ACC112 (cell line): ENCODE measurements at regions not wholly inside any gene's neighbourhood (a gene's known extent, or its start where the extent isn't known, plus 50 kb on each side); places are given as distances from the start of the nearest gene placed in this dataset.
"Not testable (repeated sequence)": the region's sequence is repeated elsewhere in the genome, so short reads cannot be mapped to it uniquely, and the experiment has no call there.

Source experiments
- H2AFZ ChIP-seq: fragments of 200-600 bp; sonication (generic); one replicate; pipeline ENCODE4 v1.6.0; 2017; ENCODE audit warnings: antibody characterized with exemption, low read length; ENCODE audit not compliant: unreplicated experiment
- H3K27ac ChIP-seq: fragments of 200-600 bp; sonication (generic); 2 replicates; pipeline ENCODE4 v1.5.1; 2014; ENCODE audit warnings: low read depth, mild to moderate bottlenecking, antibody characterized with exemption, low read length, moderate library complexity
- H3K27me3 ChIP-seq: fragments of 200-600 bp; sonication (generic); 2 replicates; pipeline ENCODE4 v1.6.1; 2014; ENCODE audit warnings: mild to moderate bottlenecking, antibody characterized with exemption, low read length, moderate library complexity, mixed read lengths; ENCODE audit not compliant: insufficient read depth
- H3K36me3 ChIP-seq: fragments of 200-600 bp; sonication (generic); 2 replicates; pipeline ENCODE4 v1.6.1; 2016; ENCODE audit warnings: mild to moderate bottlenecking, antibody characterized with exemption, low read length, moderate library complexity, mixed read lengths; ENCODE audit not compliant: insufficient read depth
- H3K4me1 ChIP-seq: fragments of 200-600 bp; sonication (generic); one replicate; pipeline ENCODE4 v1.6.1; 2016; ENCODE audit warnings: low read length, mixed read lengths; ENCODE audit not compliant: insufficient read depth, unreplicated experiment, control insufficient read depth
- H3K4me3 ChIP-seq: fragments of 200-600 bp; sonication (generic); 2 replicates; pipeline ENCODE4 v1.5.1; 2014; ENCODE audit warnings: mild to moderate bottlenecking, low read depth, low read length
- H3K79me2 ChIP-seq: fragments of 200-600 bp; sonication (generic); one replicate; pipeline ENCODE4 v1.6.0; 2016; ENCODE audit warnings: low read length; ENCODE audit not compliant: control insufficient read depth, unreplicated experiment, insufficient read depth

DNA sequence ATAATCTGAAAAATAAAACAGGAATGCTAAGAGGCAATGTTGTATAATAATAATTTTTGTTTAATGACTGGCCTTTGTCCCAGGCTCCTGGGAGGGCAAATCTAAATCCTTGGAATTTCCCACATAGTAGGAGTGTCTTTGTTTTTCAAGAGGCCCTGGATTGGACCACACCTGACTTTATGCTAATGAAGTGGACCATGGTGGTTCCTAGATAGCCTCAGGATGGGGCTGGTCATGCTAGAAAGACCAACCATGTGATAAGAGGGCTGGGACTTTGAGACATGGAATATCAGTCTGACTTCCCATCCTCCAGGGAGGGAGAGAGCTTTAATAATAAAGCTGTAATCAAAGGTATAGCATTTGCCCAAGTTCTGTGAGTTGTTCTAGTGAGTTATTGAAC is 138.2 kb upstream of the RAB4A start:
- no peaks in the 10 kb centered on the region for H3K4me1 ChIP-seq
- H2AFZ ChIP-seq: no peak overlapping the region
- no peak overlapping the region for H3K27ac ChIP-seq

DNA sequence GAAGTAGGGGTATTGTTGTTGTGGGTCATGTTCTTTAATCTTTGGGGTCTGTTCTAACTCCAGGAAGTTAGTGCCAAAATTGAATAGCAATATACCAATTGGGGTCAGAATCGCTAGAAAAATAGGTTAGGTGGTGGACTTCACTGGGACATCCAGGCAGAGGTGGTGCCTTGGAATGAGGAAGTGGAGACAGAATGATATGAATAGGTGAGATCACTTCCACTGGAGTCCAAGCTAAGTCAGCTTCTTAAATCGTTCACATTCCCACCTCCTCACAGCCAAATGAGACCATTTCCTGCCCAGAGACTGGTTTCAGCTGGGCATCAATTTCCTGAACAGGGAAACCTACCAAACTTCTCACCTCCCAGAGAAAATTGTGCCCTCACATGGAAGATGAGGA is 137.8 kb upstream of the RAB4A start:
- H3K36me3 ChIP-seq: no peaks in the 10 kb centered on the region
- no peak overlapping the region for H3K27ac ChIP-seq

More for the DNA sequence above, 138.2 kb upstream of the RAB4A start:
- H3K27me3 ChIP-seq: peaks cover 36% of the 10 kb centered on the region
- H3K4me3 ChIP-seq: no peak overlapping the region
- no peaks in the 10 kb centered on the region for H3K36me3 ChIP-seq
- no peaks in the 10 kb centered on the region for H3K79me2 ChIP-seq

DNA sequence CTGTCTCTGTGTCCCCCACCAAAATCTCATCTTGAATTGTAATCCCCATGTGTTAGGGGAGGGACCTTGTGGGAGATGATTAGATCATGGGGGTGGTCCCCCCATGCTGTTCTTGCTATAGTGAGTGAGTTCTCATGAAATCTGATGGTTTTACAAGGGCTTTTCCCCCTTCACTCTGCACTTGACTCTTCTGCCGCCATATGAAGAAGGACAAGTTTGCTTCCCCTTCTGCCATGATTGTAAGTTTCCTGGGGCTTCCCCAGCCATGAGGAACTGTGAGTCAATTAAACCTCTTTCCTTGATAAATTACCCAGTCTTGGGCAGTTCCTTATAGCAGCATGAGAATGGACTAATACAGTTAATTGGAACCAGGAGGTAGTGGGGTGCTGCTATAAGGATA is 137.1 kb upstream of the RAB4A start:
- H3K27ac ChIP-seq: no peak overlapping the region
- peaks cover 46% of the 10 kb centered on the region for H3K27me3 ChIP-seq
- no peaks in the 10 kb centered on the region for H3K79me2 ChIP-seq
- H3K4me1 ChIP-seq: no peaks in the 10 kb centered on the region
- H2AFZ ChIP-seq: no peak overlapping the region
- no peak overlapping the region for H3K4me3 ChIP-seq
- H3K36me3 ChIP-seq: no peaks in the 10 kb centered on the region

More for the DNA sequence above, 137.8 kb upstream of the RAB4A start:
- Histone ChIP-seq H3K4me1 (no peaks in the 10 kb centered on the region), H3K79me2 (no peaks in the 10 kb centered on the region), H3K27me3 (peaks cover 40% of the 10 kb centered on the region), H3K4me3 (no peak overlapping the region), H2AFZ (no peak overlapping the region)

DNA sequence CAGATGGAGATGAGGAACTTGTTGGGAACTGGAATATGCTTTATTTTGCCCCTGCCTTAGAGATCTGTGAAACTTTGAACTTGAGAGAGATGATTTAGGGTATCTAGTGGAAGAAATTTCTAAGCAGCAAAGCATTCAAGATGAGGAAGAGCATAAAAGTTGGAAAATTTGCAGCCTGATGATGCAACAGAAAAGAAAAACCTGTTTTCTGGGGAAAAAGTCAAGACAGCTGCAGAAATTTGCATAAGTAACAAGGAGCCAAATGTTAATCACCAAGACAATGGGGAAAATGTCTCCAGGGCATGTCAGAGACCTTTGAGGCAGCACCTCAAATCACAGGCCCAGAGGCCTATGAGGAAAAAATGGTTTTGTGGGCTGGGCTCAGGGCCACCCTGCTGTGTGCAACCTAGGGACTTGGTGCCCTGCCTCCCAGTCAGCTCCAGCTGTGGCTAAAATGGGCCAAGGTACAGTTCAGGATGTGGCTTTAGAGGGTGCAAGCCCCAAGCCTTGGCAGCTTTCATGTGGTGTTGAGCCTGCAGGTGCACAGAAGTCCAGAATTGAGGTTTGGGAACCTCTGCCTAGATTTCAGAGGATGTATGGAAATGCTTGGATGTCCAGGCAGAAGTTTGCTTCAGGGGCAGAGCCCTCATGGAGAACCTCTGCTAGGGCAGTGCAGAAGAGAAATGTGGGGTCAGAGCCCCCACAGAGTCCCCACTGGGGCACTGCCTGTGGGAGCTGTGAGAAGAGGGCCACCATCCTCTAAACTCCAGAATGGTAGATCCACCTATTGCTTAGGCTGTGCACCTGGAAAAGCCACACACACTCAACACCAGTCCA is 136.3 kb upstream of the RAB4A start:
- peaks cover 54% of the 10 kb centered on the region for H3K27me3 ChIP-seq
- not testable (repeated sequence) for H3K36me3 ChIP-seq, H3K79me2 ChIP-seq, H3K4me1 ChIP-seq, H3K27ac ChIP-seq, H3K4me3 ChIP-seq, H2AFZ ChIP-seq

DNA sequence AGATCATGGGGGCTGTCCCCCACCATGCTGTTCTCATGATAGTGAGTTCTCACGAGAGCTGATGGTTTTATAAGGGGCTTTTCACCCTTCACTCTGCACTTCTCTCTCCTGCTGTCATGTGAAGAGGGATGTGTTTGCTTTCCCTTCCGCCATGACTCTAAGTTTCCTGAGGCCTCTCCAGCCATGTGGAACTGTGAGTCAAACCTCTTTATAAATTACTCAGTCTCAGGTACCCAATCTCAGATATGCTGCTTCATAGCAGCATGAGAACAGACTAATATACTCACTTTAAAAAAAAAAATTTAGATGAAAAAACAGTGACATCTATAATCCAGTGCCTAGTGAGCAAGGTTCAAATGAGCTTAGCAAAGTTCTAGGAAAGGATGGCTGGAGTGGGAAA is 135.1 kb upstream of the RAB4A start:
- H3K27ac ChIP-seq: no peak overlapping the region
- peaks cover 54% of the 10 kb centered on the region for H3K27me3 ChIP-seq
- no peaks in the 10 kb centered on the region for H3K4me1 ChIP-seq
- H3K4me3 ChIP-seq: no peak overlapping the region
- no peak overlapping the region for H2AFZ ChIP-seq
- no peaks in the 10 kb centered on the region for H3K79me2 ChIP-seq
- H3K36me3 ChIP-seq: no peaks in the 10 kb centered on the region

DNA sequence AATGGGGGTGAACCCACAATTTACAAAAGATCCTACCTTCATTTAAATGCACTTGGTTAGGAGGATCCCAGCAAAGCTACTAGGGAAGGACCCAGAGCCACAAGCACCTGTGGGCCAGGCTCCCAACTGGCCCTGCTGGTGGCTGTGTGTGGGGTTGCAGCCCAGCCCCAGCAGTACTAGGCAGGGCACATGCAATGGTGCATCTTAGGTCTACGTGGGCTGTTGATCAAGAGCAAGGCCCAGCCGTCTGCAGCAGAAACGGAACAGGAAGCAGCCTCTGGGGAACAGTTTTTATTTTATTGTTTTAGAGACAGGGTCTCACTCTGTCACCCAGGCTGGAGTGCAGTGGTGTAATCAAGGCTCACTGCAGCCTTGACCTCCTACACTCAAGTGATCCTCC is 134.1 kb upstream of the RAB4A start:
- H3K27me3 ChIP-seq: peaks cover 51% of the 10 kb centered on the region
- H2AFZ ChIP-seq: no peak overlapping the region
- no peak overlapping the region for H3K4me3 ChIP-seq
- H3K79me2 ChIP-seq: no peaks in the 10 kb centered on the region
- H3K4me1 ChIP-seq: no peaks in the 10 kb centered on the region
- H3K36me3 ChIP-seq: no peaks in the 10 kb centered on the region
- no peak overlapping the region for H3K27ac ChIP-seq

DNA sequence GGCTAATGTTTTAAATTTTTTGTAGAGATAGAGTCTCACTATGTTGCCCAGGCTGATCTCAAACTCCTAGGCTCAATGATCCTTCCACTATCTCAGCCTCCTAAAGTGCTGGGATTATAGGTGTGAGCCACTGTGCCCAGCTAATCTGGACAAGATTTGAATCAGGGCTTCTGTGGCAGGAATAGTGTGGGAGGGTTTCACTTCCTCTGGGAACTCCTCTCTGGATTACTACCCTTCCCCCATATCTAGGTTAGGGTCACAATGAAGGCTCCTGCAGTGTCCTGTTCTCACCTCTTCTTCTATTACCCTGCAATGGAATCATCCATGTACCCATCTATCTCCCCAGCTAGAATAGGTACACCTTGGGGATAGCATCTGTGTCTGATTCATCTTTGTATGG is 133.6 kb upstream of the RAB4A start:
- H2AFZ ChIP-seq: no peak overlapping the region
- no peaks in the 10 kb centered on the region for H3K79me2 ChIP-seq
- peaks cover 47% of the 10 kb centered on the region for H3K27me3 ChIP-seq
- H3K36me3 ChIP-seq: no peaks in the 10 kb centered on the region
- no peak overlapping the region for H3K4me3 ChIP-seq
- no peaks in the 10 kb centered on the region for H3K4me1 ChIP-seq
- no peak overlapping the region for H3K27ac ChIP-seq

DNA sequence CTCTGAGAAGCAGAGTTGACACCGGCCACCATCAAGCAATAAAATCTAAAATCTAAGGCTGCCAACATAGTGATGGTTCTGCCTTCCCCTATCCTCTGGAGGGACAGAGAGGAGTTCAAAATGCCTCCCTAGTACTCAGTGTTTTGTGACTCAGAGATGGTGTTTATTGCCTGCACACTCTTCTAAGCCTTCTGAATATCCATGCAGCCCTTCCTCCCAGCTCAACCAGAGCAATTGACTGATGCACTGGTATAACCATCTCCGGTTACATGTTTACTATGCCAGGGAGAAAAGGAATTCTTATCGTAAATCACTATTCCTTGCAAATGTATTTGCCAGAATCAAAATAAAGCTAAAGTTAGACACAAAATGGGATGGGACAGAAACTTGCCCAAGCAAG is 132.9 kb upstream of the RAB4A start:
- Histone ChIP-seq H3K27me3 (peaks cover 48% of the 10 kb centered on the region), H3K79me2 (no peaks in the 10 kb centered on the region), H3K4me3 (no peak overlapping the region), H2AFZ (no peak overlapping the region), H3K4me1 (no peaks in the 10 kb centered on the region), H3K36me3 (no peaks in the 10 kb centered on the region), H3K27ac (no peak overlapping the region)

DNA sequence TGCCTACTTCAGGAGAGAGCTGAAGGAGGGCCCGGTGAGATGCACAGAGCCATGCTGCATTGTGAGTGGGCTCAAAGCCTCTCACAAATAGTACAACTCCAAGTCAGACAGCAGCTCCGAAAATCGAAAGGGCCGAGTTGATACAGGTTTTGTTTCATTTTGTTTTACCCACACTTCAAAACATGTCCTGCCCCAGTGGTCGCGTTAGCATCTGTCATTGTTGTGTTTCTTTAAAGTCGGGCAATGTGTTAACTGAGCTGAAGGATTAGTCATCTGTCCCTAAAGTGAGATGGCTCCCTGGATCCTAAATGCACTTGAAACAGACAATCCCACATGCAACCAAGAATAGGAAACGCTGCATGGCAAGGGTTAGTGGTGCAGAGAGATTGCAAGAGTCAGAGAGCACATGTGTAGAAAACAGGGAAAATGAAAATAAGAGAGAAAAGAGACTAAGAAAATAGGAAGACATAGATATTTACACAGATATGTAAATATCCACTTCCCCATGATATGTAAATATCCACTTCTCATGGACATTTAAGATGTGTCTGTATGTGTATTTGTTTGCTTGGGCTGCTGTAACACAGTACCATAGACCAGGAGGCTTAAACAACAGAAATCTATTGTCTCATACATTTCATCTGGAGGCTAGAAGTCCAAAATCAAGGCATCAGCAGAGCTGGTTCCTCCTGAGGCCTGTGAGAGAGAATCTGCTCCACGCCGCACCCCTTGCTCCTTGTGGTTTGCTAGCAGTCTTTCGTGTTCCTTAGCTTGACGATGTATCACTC is 131.4 kb upstream of the RAB4A start:
- H3K4me3 ChIP-seq: no peak overlapping the region
- H3K4me1 ChIP-seq: no peaks in the 10 kb centered on the region
- peaks cover 62% of the 10 kb centered on the region for H3K27me3 ChIP-seq
- no peaks in the 10 kb centered on the region for H3K36me3 ChIP-seq
- no peaks in the 10 kb centered on the region for H3K79me2 ChIP-seq
- no peak overlapping the region for H2AFZ ChIP-seq
- H3K27ac ChIP-seq: no peak overlapping the region

DNA sequence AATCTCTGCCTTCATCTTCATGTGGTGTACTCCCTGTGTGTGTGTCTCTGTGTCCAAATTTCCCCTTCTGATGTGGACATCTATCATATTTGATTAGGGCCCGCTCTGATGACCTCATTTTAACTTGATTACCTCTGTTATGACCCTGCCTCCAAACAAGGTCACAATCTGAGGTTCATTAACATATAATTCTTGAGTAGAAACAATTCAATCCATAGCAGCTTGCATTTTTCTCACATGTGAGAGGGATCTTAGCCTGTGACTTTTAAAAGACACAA is 130.9 kb upstream of the RAB4A start:
- Histone ChIP-seq H3K4me3 (no peak overlapping the region), H2AFZ (no peak overlapping the region), H3K79me2 (no peaks in the 10 kb centered on the region)

DNA sequence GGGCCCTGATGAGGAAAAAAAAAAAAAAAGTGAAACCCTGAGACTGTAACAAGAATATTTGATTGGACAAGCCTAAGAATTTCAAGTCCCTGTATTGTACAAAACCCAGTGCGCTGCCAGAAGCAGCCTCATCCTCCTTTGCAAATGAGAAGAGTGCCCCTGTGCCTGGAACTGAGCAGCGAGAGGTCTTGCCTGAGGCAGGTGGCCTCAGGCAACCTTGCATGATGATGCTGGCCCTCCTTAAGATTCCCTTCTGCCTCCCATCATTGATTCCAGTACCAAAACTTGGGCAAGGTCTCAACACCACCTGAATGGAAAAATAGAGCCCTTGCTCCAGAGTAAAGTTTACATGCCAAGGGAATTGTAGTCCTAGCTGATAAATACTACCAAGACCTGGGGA is 129.6 kb upstream of the RAB4A start:
- H3K4me1 ChIP-seq: no peaks in the 10 kb centered on the region
- no peak overlapping the region for H3K27ac ChIP-seq

More for the DNA sequence above, 130.9 kb upstream of the RAB4A start:
- H3K4me1 ChIP-seq: no peaks in the 10 kb centered on the region
- no peaks in the 10 kb centered on the region for H3K36me3 ChIP-seq
- no peak overlapping the region for H3K27ac ChIP-seq
- H3K27me3 ChIP-seq: peaks cover 68% of the 10 kb centered on the region

More for the DNA sequence above, 129.6 kb upstream of the RAB4A start:
- no peaks in the 10 kb centered on the region for H3K36me3 ChIP-seq
- no peak overlapping the region for H3K4me3 ChIP-seq
- H3K27me3 ChIP-seq: peaks cover 80% of the 10 kb centered on the region
- no peaks in the 10 kb centered on the region for H3K79me2 ChIP-seq
- H2AFZ ChIP-seq: no peak overlapping the region
